ENCODE measurements at regions not wholly inside any gene's neighbourhood (a gene's known extent, or its start where the extent isn't known, plus 50 kb on each side); places are given as distances from the start of the nearest gene placed in this dataset.

GRCh38 chr6:10149603-10150002 lies 265.3 kb downstream of the TFAP2A start:
- TF ChIP-seq EZH2 (IDR thresholded peaks at IDR 0.05; ENCODE audit: borderline replicate concordance, low read depth, low read length, poor library complexity, severe bottlenecking) (no peak), CTCF (conservative IDR thresholded peaks at IDR 0.05; ENCODE audit: low read depth, low read length) (no peak)
- Histone ChIP-seq H3K27ac (ENCODE audit: low read depth, low read length, poor library complexity, severe bottlenecking) (no peak overlapping the region), H3K9me3 (ENCODE audit: low read depth, low read length, poor library complexity, severe bottlenecking) (no peaks in the 10 kb centered on the region), H3K4me1 (ENCODE audit: insufficient read depth, low read length, poor library complexity, severe bottlenecking) (no peaks in the 10 kb centered on the region), H3K4me3 (ENCODE audit: low read depth, low read length, poor library complexity, severe bottlenecking) (no peak overlapping the region), H3K36me3 (ENCODE audit: insufficient read depth, low read length, poor library complexity, severe bottlenecking) (no peaks in the 10 kb centered on the region), H3K27me3 (replicated peaks; ENCODE audit: insufficient read depth, low read depth, low read length, poor library complexity) (no peaks in the 10 kb centered on the region)
- DNase-seq (ENCODE audit: low spot score), result no peak
- CTCF ChIA-PET, result no interaction called here
- POLR2A ChIA-PET (ENCODE audit: low non-redundant PET), result no interaction called here
- BruUV-seq (replicated peaks), result no TSS peak
- intact Hi-C loops (cut with micrococcal nuclease; ENCODE audit: unreplicated experiment), result no loop called here

GRCh38 chr6:10146715-10147451 lies 268.0 kb downstream of the TFAP2A start:
- intact Hi-C loops (cut with micrococcal nuclease; ENCODE audit: unreplicated experiment), result no loop called here
- no peaks in the 10 kb centered on the region for H3K4me1 ChIP-seq (ENCODE audit: insufficient read depth, low read length, poor library complexity, severe bottlenecking)
- H3K27me3 ChIP-seq (replicated peaks; ENCODE audit: insufficient read depth, low read depth, low read length, poor library complexity), result no peaks in the 10 kb centered on the region
- POLR2A ChIA-PET (ENCODE audit: low non-redundant PET), result no interaction called here
- H3K4me3 ChIP-seq (ENCODE audit: low read depth, low read length, poor library complexity, severe bottlenecking), result peak overlapping the region; percentile 14
- BruUV-seq (replicated peaks), result no TSS peak
- H3K27ac ChIP-seq (ENCODE audit: low read depth, low read length, poor library complexity, severe bottlenecking), result no peak overlapping the region
- H3K9me3 ChIP-seq (ENCODE audit: low read depth, low read length, poor library complexity, severe bottlenecking), result no peaks in the 10 kb centered on the region
- peak; percentile 74 for DNase-seq (ENCODE audit: low spot score)
- CTCF ChIA-PET, result no interaction called here
- no peaks in the 10 kb centered on the region for H3K36me3 ChIP-seq (ENCODE audit: insufficient read depth, low read length, poor library complexity, severe bottlenecking)
- no peak for TF ChIP-seq EZH2 (IDR thresholded peaks at IDR 0.05; ENCODE audit: borderline replicate concordance, low read depth, low read length, poor library complexity, severe bottlenecking)
- no peak for TF ChIP-seq CTCF (conservative IDR thresholded peaks at IDR 0.05; ENCODE audit: low read depth, low read length)

- BruUV-seq (replicated peaks), result no TSS peak
- TF ChIP-seq CTCF (conservative IDR thresholded peaks at IDR 0.05; ENCODE audit: low read depth, low read length), result no peak
- TF ChIP-seq EZH2 (IDR thresholded peaks at IDR 0.05; ENCODE audit: borderline replicate concordance, low read depth, low read length, poor library complexity, severe bottlenecking), result no peak
- H3K36me3 ChIP-seq (ENCODE audit: insufficient read depth, low read length, poor library complexity, severe bottlenecking), result no peaks in the 10 kb centered on the region
- ChIA-PET CTCF (no interaction called here), POLR2A (ENCODE audit: low non-redundant PET) (no interaction called here)
- H3K27ac ChIP-seq (ENCODE audit: low read depth, low read length, poor library complexity, severe bottlenecking), result no peak overlapping the region
- H3K4me1 ChIP-seq (ENCODE audit: insufficient read depth, low read length, poor library complexity, severe bottlenecking), result no peaks in the 10 kb centered on the region
- intact Hi-C loops (cut with micrococcal nuclease; ENCODE audit: unreplicated experiment), result no loop called here
- no peak overlapping the region for H3K4me3 ChIP-seq (ENCODE audit: low read depth, low read length, poor library complexity, severe bottlenecking)
- DNase-seq (ENCODE audit: low spot score), result no peak
- H3K27me3 ChIP-seq (replicated peaks; ENCODE audit: insufficient read depth, low read depth, low read length, poor library complexity), result no peaks in the 10 kb centered on the region
- no peaks in the 10 kb centered on the region for H3K9me3 ChIP-seq (ENCODE audit: low read depth, low read length, poor library complexity, severe bottlenecking)
Observed at GRCh38 chr6:10144772-10145171, 270.1 kb downstream of the TFAP2A start.

All from A673 (cell line).